Activated naive CD8-positive, alpha-beta T cell treated with anti-CD3 and anti-CD28 coated beads, Interleukin-2, amount 10 ng/mL, durations not matched to agents 7 days and 5 days (primary cell): ENCODE measurements at regions not wholly inside any gene's neighbourhood (a gene's known extent, or its start where the extent isn't known, plus 50 kb on each side); places are given as distances from the start of the nearest gene placed in this dataset.

Experiments used
- ATAC-seq: fragments of 150-1000 bp; cut with Tn5 transposase; one replicate; pipeline ENCODE4 v1.10.0; 2021; ENCODE audit warnings: low read depth, moderate library complexity
- POLR2A ChIA-PET: fragments of 350-600 bp; sonication (Branson Sonifier 250); formaldehyde crosslinking; loops from one replicate; lab custom pipeline; 2021; ENCODE audit warnings: antibody characterized with exemption; lab: Charles Lee
- DNase-seq: peaks from one replicate; pipeline ENCODE4 v3.0.0; 2021
- H3K27ac Mint-ChIP-seq: one replicate; pipeline ENCODE4 v1.8.0; 2022; ENCODE audit warnings: mild to moderate bottlenecking, mixed read lengths
- H3K27me3 Mint-ChIP-seq: one replicate; pipeline ENCODE4 v1.8.0; 2022; ENCODE audit warnings: mild to moderate bottlenecking, moderate library complexity, mixed read lengths
- H3K36me3 Mint-ChIP-seq: one replicate; pipeline ENCODE4 v1.8.0; 2021; ENCODE audit warnings: mild to moderate bottlenecking, mixed read lengths
- H3K4me1 Mint-ChIP-seq: one replicate; pipeline ENCODE4 v1.8.0; 2021; ENCODE audit warnings: mixed read lengths
- H3K4me3 Mint-ChIP-seq: one replicate; pipeline ENCODE4 v1.8.0; 2022; ENCODE audit warnings: mild to moderate bottlenecking, moderate library complexity, mixed read lengths
- H3K9me3 Mint-ChIP-seq: one replicate; pipeline ENCODE4 v1.8.0; 2021; ENCODE audit warnings: mixed read lengths

GRCh38 chr20:22795871-22796270 is 211.5 kb upstream of the FOXA2 start:
- Mint-ChIP-seq H3K4me3 (no peak overlapping the region), H3K9me3 (peaks cover 4% of the 10 kb centered on the region), H3K4me1 (no peaks in the 10 kb centered on the region), H3K27me3 (no peaks in the 10 kb centered on the region), H3K27ac (no peak overlapping the region), H3K36me3 (no peaks in the 10 kb centered on the region)
- POLR2A ChIA-PET = no interaction called here
- DNase-seq (no peak), ATAC-seq (no peak)

GRCh38 chr20:22796469-22797077 is 212.2 kb upstream of the FOXA2 start:
- no peaks in the 10 kb centered on the region for H3K36me3 Mint-ChIP-seq
- POLR2A ChIA-PET = no interaction called here
- no peaks in the 10 kb centered on the region for H3K27me3 Mint-ChIP-seq
- no peak for DNase-seq
- no peak overlapping the region for H3K27ac Mint-ChIP-seq
- no peaks in the 10 kb centered on the region for H3K4me1 Mint-ChIP-seq
- peaks cover 4% of the 10 kb centered on the region for H3K9me3 Mint-ChIP-seq
- no peak overlapping the region for H3K4me3 Mint-ChIP-seq
- ATAC-seq = no peak

- Mint-ChIP-seq H3K4me3 (no peak overlapping the region), H3K4me1 (no peaks in the 10 kb centered on the region), H3K9me3 (peaks cover 4% of the 10 kb centered on the region), H3K36me3 (no peaks in the 10 kb centered on the region), H3K27ac (no peak overlapping the region), H3K27me3 (no peaks in the 10 kb centered on the region)
- DNase-seq (no peak), ATAC-seq (no peak)
- POLR2A ChIA-PET = no interaction called here
Measured at GRCh38 chr20:22797103-22797502, 212.7 kb upstream of the FOXA2 start.

- H3K4me3 Mint-ChIP-seq = no peak overlapping the region
- ATAC-seq (no peak), DNase-seq (no peak)
- POLR2A ChIA-PET = no interaction called here
- peaks cover 4% of the 10 kb centered on the region for H3K9me3 Mint-ChIP-seq
- H3K27ac Mint-ChIP-seq = no peak overlapping the region
- no peaks in the 10 kb centered on the region for H3K27me3 Mint-ChIP-seq
- no peaks in the 10 kb centered on the region for H3K4me1 Mint-ChIP-seq
- H3K36me3 Mint-ChIP-seq = no peaks in the 10 kb centered on the region
Measured at GRCh38 chr20:22799687-22800086, 215.3 kb upstream of the FOXA2 start.

- H3K4me1 Mint-ChIP-seq = no peaks in the 10 kb centered on the region
- POLR2A ChIA-PET = no interaction called here
- H3K9me3 Mint-ChIP-seq = peaks cover 4% of the 10 kb centered on the region
- ATAC-seq = no peak
- no peak for DNase-seq
- H3K27me3 Mint-ChIP-seq = no peaks in the 10 kb centered on the region
- no peak overlapping the region for H3K4me3 Mint-ChIP-seq
- H3K27ac Mint-ChIP-seq = no peak overlapping the region
- H3K36me3 Mint-ChIP-seq = no peaks in the 10 kb centered on the region
Measured at GRCh38 chr20:22800129-22800528, 215.8 kb upstream of the FOXA2 start.

- no peak overlapping the region for H3K27ac Mint-ChIP-seq
- POLR2A ChIA-PET = no interaction called here
Measured at GRCh38 chr20:22801528-22801927, 217.2 kb upstream of the FOXA2 start.

GRCh38 chr20:22802296-22802695 is 217.9 kb upstream of the FOXA2 start:
- POLR2A ChIA-PET = no interaction called here
- Mint-ChIP-seq H3K4me1 (no peaks in the 10 kb centered on the region), H3K36me3 (no peaks in the 10 kb centered on the region), H3K9me3 (no peaks in the 10 kb centered on the region), H3K27me3 (no peaks in the 10 kb centered on the region), H3K4me3 (no peak overlapping the region), H3K27ac (no peak overlapping the region)
- ATAC-seq = no peak
- no peak for DNase-seq

More at GRCh38 chr20:22801528-22801927, 217.2 kb upstream of the FOXA2 start:
- ATAC-seq (no peak), DNase-seq (no peak)
- H3K4me1 Mint-ChIP-seq = no peaks in the 10 kb centered on the region
- no peak overlapping the region for H3K4me3 Mint-ChIP-seq
- H3K27me3 Mint-ChIP-seq = no peaks in the 10 kb centered on the region
- no peaks in the 10 kb centered on the region for H3K36me3 Mint-ChIP-seq
- peaks cover 2% of the 10 kb centered on the region for H3K9me3 Mint-ChIP-seq

GRCh38 chr20:22805219-22805618 is 220.8 kb upstream of the FOXA2 start:
- Mint-ChIP-seq H3K27ac (no peak overlapping the region), H3K4me3 (no peak overlapping the region), H3K27me3 (no peaks in the 10 kb centered on the region), H3K36me3 (no peaks in the 10 kb centered on the region), H3K9me3 (no peaks in the 10 kb centered on the region), H3K4me1 (no peaks in the 10 kb centered on the region)
- ATAC-seq (no peak), DNase-seq (no peak)
- POLR2A ChIA-PET = no interaction called here

- POLR2A ChIA-PET = no interaction called here
- ATAC-seq (no peak), DNase-seq (no peak)
- no peaks in the 10 kb centered on the region for H3K36me3 Mint-ChIP-seq
- H3K4me3 Mint-ChIP-seq = no peak overlapping the region
- no peaks in the 10 kb centered on the region for H3K4me1 Mint-ChIP-seq
- no peaks in the 10 kb centered on the region for H3K27me3 Mint-ChIP-seq
- no peaks in the 10 kb centered on the region for H3K9me3 Mint-ChIP-seq
- no peak overlapping the region for H3K27ac Mint-ChIP-seq
Measured at GRCh38 chr20:22805996-22806395, 221.6 kb upstream of the FOXA2 start.

GRCh38 chr20:22807045-22807444 is 222.7 kb upstream of the FOXA2 start:
- Mint-ChIP-seq H3K4me3 (no peak overlapping the region), H3K36me3 (no peaks in the 10 kb centered on the region), H3K27ac (no peak overlapping the region), H3K9me3 (no peaks in the 10 kb centered on the region), H3K4me1 (no peaks in the 10 kb centered on the region), H3K27me3 (no peaks in the 10 kb centered on the region)
- POLR2A ChIA-PET = no interaction called here
- ATAC-seq = no peak
- no peak for DNase-seq

- Mint-ChIP-seq H3K9me3 (no peaks in the 10 kb centered on the region), H3K36me3 (no peaks in the 10 kb centered on the region), H3K4me1 (no peaks in the 10 kb centered on the region), H3K27me3 (no peaks in the 10 kb centered on the region), H3K27ac (no peak overlapping the region), H3K4me3 (no peak overlapping the region)
- ATAC-seq (no peak), DNase-seq (no peak)
- POLR2A ChIA-PET = no interaction called here
Measured at GRCh38 chr20:22807646-22808244, 223.4 kb upstream of the FOXA2 start.

GRCh38 chr20:22808628-22809027 is 224.3 kb upstream of the FOXA2 start:
- DNase-seq = no peak
- no peak overlapping the region for H3K4me3 Mint-ChIP-seq
- H3K36me3 Mint-ChIP-seq = no peaks in the 10 kb centered on the region
- ATAC-seq = no peak
- POLR2A ChIA-PET = no interaction called here
- no peaks in the 10 kb centered on the region for H3K9me3 Mint-ChIP-seq
- no peaks in the 10 kb centered on the region for H3K4me1 Mint-ChIP-seq
- H3K27ac Mint-ChIP-seq = no peak overlapping the region
- H3K27me3 Mint-ChIP-seq = no peaks in the 10 kb centered on the region

GRCh38 chr20:22810030-22810429 is 225.1 kb upstream of the SSTR4 start:
- H3K9me3 Mint-ChIP-seq = no peaks in the 10 kb centered on the region
- H3K27ac Mint-ChIP-seq = no peak overlapping the region
- H3K4me1 Mint-ChIP-seq = peaks cover 1% of the 10 kb centered on the region
- POLR2A ChIA-PET = no interaction called here
- no peak for DNase-seq
- H3K27me3 Mint-ChIP-seq = peaks cover 3% of the 10 kb centered on the region
- H3K4me3 Mint-ChIP-seq = no peak overlapping the region
- no peak for ATAC-seq
- H3K36me3 Mint-ChIP-seq = no peaks in the 10 kb centered on the region

- H3K4me1 Mint-ChIP-seq = peaks cover 1% of the 10 kb centered on the region
- DNase-seq (no peak), ATAC-seq (no peak)
- H3K36me3 Mint-ChIP-seq = no peaks in the 10 kb centered on the region
- H3K4me3 Mint-ChIP-seq = no peak overlapping the region
- no peaks in the 10 kb centered on the region for H3K9me3 Mint-ChIP-seq
- POLR2A ChIA-PET = no interaction called here
- H3K27me3 Mint-ChIP-seq = peaks cover 5% of the 10 kb centered on the region
- no peak overlapping the region for H3K27ac Mint-ChIP-seq
Measured at GRCh38 chr20:22810626-22811569, 224.2 kb upstream of the SSTR4 start.
